Cardiac muscle cell (in vitro differentiated cells and primary cell): ENCODE measurements at regions not wholly inside any gene's neighbourhood (a gene's known extent, or its start where the extent isn't known, plus 50 kb on each side); places are given as distances from the start of the nearest gene placed in this dataset.

Experiments used
- DNase-seq, 2 donors: peaks; one replicate each; pipeline versions ENCODE4 v3.0.0 to v3.0.0-alpha.2; 2010 to 2017; ENCODE audit warnings: low read depth in 1 of 2, low spot score in 1 of 2
- H3K27ac ChIP-seq: fragments of 200-600 bp; sonication (generic); 2 replicates; pipeline ENCODE4 v1.5.1; 2016
- H3K27me3 ChIP-seq: fragments of 200-600 bp; sonication (generic); 2 replicates; pipeline ENCODE4 v1.6.0; 2016; ENCODE audit warnings: control low read depth
- H3K36me3 ChIP-seq: fragments of 200-600 bp; sonication (generic); 2 replicates; pipeline ENCODE4 v1.5.1; 2016; ENCODE audit warnings: control low read depth
- H3K4me1 ChIP-seq: fragments of 200-600 bp; sonication (generic); 2 replicates; pipeline ENCODE4 v1.8.1; 2017; ENCODE audit warnings: low read depth, mild to moderate bottlenecking, mixed run types
- H3K4me3 ChIP-seq: fragments of 200-600 bp; sonication (generic); 2 replicates; pipeline ENCODE4 v1.5.1; 2016; ENCODE audit warnings: mild to moderate bottlenecking
- H3K9me3 ChIP-seq: fragments of 200-600 bp; sonication (generic); 2 replicates; pipeline ENCODE4 v1.5.1; 2017; ENCODE audit warnings: low read depth, mild to moderate bottlenecking, control low read depth
- CTCF ChIP-seq: IDR thresholded peaks from 2 replicates; pipeline ENCODE4 v1.5.1; 2012; ENCODE audit warnings: low read depth, mild to moderate bottlenecking, low read length

- Histone ChIP-seq H3K4me1 (no peaks in the 10 kb centered on the region), H3K27ac (no peak overlapping the region), H3K9me3 (no peaks in the 10 kb centered on the region), H3K27me3 (no peaks in the 10 kb centered on the region), H3K4me3 (no peak overlapping the region), H3K36me3 (no peaks in the 10 kb centered on the region)
- TF ChIP-seq CTCF, result no peak
- no peak for DNase-seq
These were observed 523.7 kb upstream of the HTR2A start for GRCh38 chr13:47420568-47420967.

- Histone ChIP-seq H3K9me3 (no peaks in the 10 kb centered on the region), H3K36me3 (no peaks in the 10 kb centered on the region), H3K4me1 (no peaks in the 10 kb centered on the region), H3K27ac (no peak overlapping the region), H3K27me3 (no peaks in the 10 kb centered on the region), H3K4me3 (no peak overlapping the region)
- no peak for TF ChIP-seq CTCF
- DNase-seq, result no peak
These were observed 523.2 kb upstream of the HTR2A start for GRCh38 chr13:47420020-47420419.

- Histone ChIP-seq H3K4me1 (no peaks in the 10 kb centered on the region), H3K36me3 (no peaks in the 10 kb centered on the region), H3K4me3 (no peak overlapping the region), H3K9me3 (no peaks in the 10 kb centered on the region), H3K27me3 (no peaks in the 10 kb centered on the region), H3K27ac (no peak overlapping the region)
- no peak for DNase-seq
- TF ChIP-seq CTCF, result no peak
These were observed 521.5 kb upstream of the HTR2A start for GRCh38 chr13:47418206-47418920.

- no peaks in the 10 kb centered on the region for H3K9me3 ChIP-seq
- TF ChIP-seq CTCF, result no peak
- no peak overlapping the region for H3K27ac ChIP-seq
- no peaks in the 10 kb centered on the region for H3K27me3 ChIP-seq
- H3K36me3 ChIP-seq, result no peaks in the 10 kb centered on the region
- DNase-seq, result no peak
- no peaks in the 10 kb centered on the region for H3K4me1 ChIP-seq
- H3K4me3 ChIP-seq, result no peak overlapping the region
These were observed 520.6 kb upstream of the HTR2A start for GRCh38 chr13:47417485-47417884.

- H3K9me3 ChIP-seq, result no peaks in the 10 kb centered on the region
- no peaks in the 10 kb centered on the region for H3K36me3 ChIP-seq
- TF ChIP-seq CTCF, result no peak
- H3K4me3 ChIP-seq, result no peak overlapping the region
- no peaks in the 10 kb centered on the region for H3K4me1 ChIP-seq
- no peak overlapping the region for H3K27ac ChIP-seq
- peak in 1 of 2 donors; percentile 55 for DNase-seq
- H3K27me3 ChIP-seq, result no peaks in the 10 kb centered on the region
These were observed 518.2 kb upstream of the HTR2A start for GRCh38 chr13:47415048-47415447.
